ENCODE measurements at regions not wholly inside any gene's neighbourhood (a gene's known extent, or its start where the extent isn't known, plus 50 kb on each side); places are given as distances from the start of the nearest gene placed in this dataset.

GRCh38 chr2:139876964-139877363, 1096.8 kb upstream of the NXPH2 start (continued):
- TF ChIP-seq ZNF197 (CRISPR knock-in tag; IDR thresholded peaks at IDR 0.05; ENCODE audit: low read depth) (no peak), MNT (conservative IDR thresholded peaks at IDR 0.05) (no peak), HMGXB4 (CRISPR knock-in tag; IDR thresholded peaks at IDR 0.05) (no peak), NELFE (IDR thresholded peaks at IDR 0.05; ENCODE audit: insufficient read depth, insufficient read length) (no peak), ETS1 (conservative IDR thresholded peaks at IDR 0.05; ENCODE audit: control insufficient read depth, low read depth, low read length) (no peak), MYC (IDR thresholded peaks at IDR 0.05; ENCODE audit: low read depth, low read length) (no peak), MYC (CRISPR knock-in tag; IDR thresholded peaks at IDR 0.05; ENCODE audit: borderline replicate concordance, low read depth) (no peak), SREBF1 (IDR thresholded peaks at IDR 0.05; ENCODE audit: borderline replicate concordance, low read depth, low read length) (no peak)
